Sciatic nerve (tissue), 2 donors: ENCODE measurements at regions not wholly inside any gene's neighbourhood (a gene's known extent, or its start where the extent isn't known, plus 50 kb on each side); places are given as distances from the start of the nearest gene placed in this dataset.
A peak's percentile ranks its signal among the peaks of the same experiment; 100 is the strongest.
"Not testable (repeated sequence)": the region's sequence is repeated elsewhere in the genome, so short reads cannot be mapped to it uniquely, and the experiment has no call there.

Experiments used
- ATAC-seq: fragments of 200-7000 bp; cut with Tn5 transposase; one replicate; pipeline ENCODE4 v1.9.1; 2020; ENCODE audit warnings: mild to moderate bottlenecking, moderate library complexity
- DNase-seq: peaks from one replicate; pipeline ENCODE4 v3.0.0-alpha.2; 2020; ENCODE audit warnings: low spot score
- intact Hi-C: fragments of 100-400 bp; cut with DNase I; formaldehyde crosslinking; loops from one replicate; pipeline ENCODE4 v1.14.2; 2022
- donor health status: DM: no; HTN: no; CAD: no.
- donor health status: DM: no; HTN: no; CAD: no.

DNA sequence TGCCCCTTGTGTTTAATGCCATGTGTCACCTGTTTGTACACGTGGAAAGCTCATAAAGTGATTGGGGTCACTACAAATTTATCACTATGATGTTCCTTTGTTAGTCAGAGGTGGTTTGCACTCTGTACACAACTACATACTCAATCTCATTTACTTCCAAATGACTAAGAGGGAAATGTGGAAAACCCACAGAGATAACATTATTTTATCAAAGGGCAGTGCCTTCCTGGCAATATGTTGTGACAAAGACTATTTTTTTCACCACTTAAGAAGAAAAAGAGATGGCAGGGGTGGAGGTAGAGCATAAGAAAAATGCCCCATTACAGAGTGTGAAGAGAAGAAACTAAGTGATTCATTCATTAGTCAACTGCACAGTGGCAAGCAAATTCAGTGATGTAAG lies 1064.1 kb upstream of the FLRT2 start:
- ATAC-seq (no peak), DNase-seq (no peak)
- intact Hi-C loops = no loop called here

DNA sequence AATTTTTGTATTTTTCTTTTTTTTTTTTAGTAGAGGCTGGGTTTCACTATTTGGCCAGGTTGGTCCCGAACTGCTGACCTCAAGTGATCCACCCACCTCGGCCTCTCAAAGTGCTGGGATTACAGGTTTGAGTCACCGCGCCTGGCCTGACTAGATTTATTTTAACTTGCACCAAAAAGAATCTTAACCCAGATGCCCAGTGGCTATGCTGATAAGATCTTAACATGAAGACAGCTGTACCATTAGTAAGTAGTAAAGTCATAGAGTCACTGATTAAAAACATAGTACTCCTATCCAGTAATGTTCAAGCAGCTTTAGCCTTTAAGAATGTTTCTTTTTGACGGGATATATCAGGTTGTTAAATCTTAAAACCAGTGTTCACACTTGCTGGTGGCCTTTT lies 1061.8 kb upstream of the FLRT2 start:
- DNase-seq = no peak
- intact Hi-C loops = no loop called here
- ATAC-seq = no peak

DNA sequence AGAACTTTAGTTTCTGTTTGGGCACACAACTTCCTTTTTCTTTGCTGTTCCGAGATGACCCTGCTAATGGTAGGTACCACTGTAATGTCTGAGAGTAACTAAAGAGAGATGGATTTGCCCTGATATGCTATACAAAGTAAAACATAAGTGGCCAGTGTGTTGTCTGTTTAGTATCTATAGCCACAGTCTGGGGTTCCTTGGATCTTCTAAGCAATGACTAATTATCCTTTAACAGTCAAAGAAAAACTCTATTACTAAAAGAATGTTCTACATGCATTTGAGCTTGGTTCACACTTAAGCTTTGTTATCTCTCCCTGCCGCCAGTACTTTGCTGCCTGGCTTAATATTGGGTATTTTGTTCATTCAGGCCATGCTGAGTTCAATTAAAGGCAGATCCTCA lies 1051.9 kb upstream of the FLRT2 start:
- DNase-seq (no peak), ATAC-seq (no peak)
- intact Hi-C loops = no loop called here

- DNase-seq = no peak
- ATAC-seq = no peak
- intact Hi-C loops = no loop called here
Measured at GRCh38 chr14:84482256-84483071, 1047.5 kb upstream of the FLRT2 start.

DNA sequence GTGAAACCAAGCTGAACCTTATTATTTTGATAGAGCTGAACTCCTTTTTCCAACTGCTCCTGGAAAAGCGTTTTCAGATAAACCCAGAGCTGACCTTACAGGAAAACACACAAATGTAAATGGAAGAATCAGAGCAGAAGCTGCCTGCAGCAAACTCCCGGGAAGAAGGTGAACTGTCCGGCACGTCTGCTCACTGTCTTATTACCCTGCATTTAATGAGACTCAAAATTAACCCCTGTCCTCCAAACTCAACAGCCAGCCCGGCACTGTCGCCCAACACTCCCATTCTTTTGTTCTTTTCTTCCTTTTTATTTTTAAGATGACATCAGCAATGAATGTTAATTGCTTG lies 1046.9 kb upstream of the FLRT2 start:
- ATAC-seq = peak; percentile 39
- intact Hi-C loops = no loop called here
- DNase-seq = no peak

- DNase-seq, ATAC-seq, intact Hi-C loops: not testable (repeated sequence)
Measured at GRCh38 chr14:84484243-84484642, 1045.7 kb upstream of the FLRT2 start.

DNA sequence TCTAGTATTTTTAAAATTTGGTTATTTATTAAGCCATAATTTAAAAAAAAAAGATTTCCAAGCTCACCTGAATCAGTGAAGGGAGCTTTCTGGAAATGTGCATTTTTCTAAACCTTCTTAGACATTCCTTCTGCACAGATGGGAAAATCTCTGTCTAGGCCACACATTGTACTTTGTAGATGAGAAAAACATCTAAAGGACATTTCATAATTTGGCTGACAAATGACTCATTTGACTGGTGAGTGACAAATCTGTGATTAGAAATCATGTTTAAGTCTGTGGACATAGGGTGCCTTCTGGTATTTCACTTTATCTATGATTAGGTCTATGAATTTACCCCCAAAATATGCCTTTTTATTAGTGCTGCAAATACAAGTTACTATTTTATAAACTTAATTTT lies 1044.9 kb upstream of the FLRT2 start:
- intact Hi-C loops = no loop called here
- DNase-seq (no peak), ATAC-seq (no peak)

GRCh38 chr14:84490081-84490480 lies 1039.9 kb upstream of the FLRT2 start:
- ATAC-seq = no peak
- no peak for DNase-seq
- intact Hi-C loops = no loop called here

- intact Hi-C loops = no loop called here
- no peak for DNase-seq
- no peak for ATAC-seq
Measured at GRCh38 chr14:84492685-84493084, 1037.3 kb upstream of the FLRT2 start.

- no peak for ATAC-seq
- intact Hi-C loops = no loop called here
- DNase-seq = no peak
Measured at GRCh38 chr14:84493779-84494178, 1036.2 kb upstream of the FLRT2 start.

DNA sequence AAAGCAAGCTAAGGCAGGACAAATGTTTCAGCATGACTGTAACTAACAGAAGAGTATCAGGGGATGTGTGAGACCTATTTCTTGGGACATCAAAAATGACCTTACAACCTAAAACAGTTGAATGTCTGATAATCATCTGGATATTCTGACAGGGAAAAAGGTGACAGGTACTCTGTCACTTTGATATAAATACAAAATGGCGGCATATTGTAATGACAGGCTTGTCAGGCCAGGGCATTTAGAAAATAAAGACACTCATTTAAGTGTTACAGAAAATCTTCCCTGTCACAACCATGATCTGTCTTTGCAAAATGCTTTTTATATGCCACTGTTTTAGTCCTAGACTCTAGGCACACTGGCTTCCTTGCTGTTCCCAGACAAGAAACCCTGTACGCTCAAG lies 1033.3 kb upstream of the FLRT2 start:
- DNase-seq = no peak
- intact Hi-C loops = no loop called here
- no peak for ATAC-seq

DNA sequence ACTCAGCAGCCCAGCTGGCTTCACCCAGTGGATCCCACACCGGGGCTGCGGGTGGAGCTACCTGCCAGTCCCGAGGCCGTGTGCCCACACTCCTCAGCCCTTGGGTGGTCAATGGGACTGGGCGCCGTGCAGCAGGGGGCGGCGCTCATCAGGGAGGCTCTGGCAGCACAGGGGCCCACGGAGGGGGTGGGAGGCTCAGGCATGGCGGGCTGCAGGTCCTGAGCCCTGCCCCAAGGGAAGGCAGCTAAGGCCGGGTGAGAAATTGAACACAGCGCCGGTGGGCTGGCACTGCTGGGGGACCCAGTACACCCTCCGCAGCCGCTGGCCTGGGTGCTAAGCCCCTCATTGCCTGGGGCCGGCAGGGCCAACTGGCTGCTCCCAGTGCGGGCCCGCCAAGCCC lies 1017.1 kb upstream of the FLRT2 start:
- intact Hi-C loops, ATAC-seq, DNase-seq: not testable (repeated sequence)

DNA sequence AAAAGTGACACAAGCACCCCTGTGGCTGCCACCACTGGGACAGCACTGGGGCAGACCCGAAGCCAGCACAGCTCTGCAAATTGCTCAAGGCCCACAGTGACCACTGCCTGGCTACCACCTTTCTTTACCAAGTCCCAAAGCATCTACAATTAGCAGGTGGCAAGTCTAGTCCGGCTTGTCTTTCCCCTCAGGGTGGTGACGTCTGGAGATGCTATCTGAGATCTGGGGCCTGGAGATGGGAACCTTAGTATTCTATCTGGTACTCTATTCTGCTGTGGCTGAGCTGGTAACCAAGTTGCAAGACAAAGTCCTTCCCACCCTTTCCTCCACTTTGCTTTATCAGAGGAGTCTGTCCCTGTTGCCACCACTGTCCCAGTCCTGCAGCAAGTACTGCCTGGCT lies 1010.1 kb upstream of the FLRT2 start:
- DNase-seq (no peak), ATAC-seq (no peak)
- intact Hi-C loops = no loop called here

GRCh38 chr14:84520711-84521338 lies 1009.1 kb upstream of the FLRT2 start:
- ATAC-seq (no peak), DNase-seq (no peak)
- intact Hi-C loops = no loop called here

DNA sequence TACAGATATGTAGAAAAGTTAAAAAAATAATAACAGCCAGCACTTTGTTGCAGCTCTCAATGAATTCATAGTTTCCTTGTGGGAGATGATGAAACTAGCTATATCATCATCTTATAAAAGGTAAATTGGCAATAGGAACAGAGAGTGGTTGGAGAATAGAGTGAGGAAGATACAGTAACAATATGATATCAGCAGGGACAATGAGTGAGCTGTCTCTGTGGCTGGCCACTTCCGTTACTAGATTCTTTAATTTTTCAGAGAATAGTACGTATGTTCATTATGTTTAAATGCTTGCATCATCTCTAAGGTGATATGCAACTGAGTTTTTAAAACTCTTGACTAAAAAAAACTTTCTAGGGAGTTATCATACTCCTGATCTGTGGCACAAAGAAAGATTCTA lies 1006.2 kb upstream of the FLRT2 start:
- no peak for DNase-seq
- ATAC-seq = no peak
- intact Hi-C loops = no loop called here

GRCh38 chr14:84527706-84528105 lies 1002.2 kb upstream of the FLRT2 start:
- no peak for ATAC-seq
- no peak for DNase-seq

DNA sequence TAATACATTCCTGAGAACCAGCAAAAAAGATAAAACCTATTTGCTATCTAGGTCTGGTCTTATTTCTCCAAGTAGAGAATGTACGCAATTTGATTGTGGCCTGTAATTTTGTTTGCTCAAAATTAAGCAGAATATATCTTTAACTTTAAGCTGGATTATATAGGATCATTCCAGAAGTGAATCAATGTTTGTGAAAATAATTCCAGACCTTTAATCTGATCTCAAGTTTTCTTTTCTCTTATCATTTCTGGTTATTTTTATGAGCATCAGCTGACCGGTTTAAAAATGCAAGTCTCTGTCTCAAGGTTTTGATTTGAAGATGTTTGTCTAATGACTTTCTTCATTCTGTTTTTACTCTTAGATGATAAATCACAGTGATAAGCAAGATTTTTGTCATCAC lies 997.9 kb upstream of the FLRT2 start:
- ATAC-seq (no peak), DNase-seq (no peak)
- intact Hi-C loops = no loop called here

More at GRCh38 chr14:84527706-84528105, 1002.2 kb upstream of the FLRT2 start:
- intact Hi-C loops = no loop called here

GRCh38 chr14:84533181-84533725 lies 996.7 kb upstream of the FLRT2 start:
- DNase-seq = no peak
- no peak for ATAC-seq
- intact Hi-C loops = no loop called here

DNA sequence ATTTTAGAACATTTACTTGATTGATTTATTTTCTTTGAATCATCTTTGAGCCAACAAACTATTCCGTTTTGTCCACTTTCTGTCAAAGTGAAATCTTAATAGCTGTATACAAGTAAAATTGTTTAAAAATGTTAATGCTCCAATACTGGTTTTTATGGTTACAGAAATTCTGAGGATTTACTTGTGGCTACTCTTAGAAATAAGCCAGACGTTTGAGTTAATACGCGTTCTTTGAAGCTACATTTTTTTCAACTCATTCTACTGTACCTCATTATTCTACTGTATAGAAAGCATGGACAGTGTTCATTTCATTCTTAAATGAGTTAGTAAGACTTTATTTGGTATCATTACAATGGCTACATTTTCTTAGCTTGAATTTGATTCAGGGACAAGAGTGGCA lies 996.2 kb upstream of the FLRT2 start:
- DNase-seq (no peak), ATAC-seq (no peak)
- intact Hi-C loops = no loop called here

DNA sequence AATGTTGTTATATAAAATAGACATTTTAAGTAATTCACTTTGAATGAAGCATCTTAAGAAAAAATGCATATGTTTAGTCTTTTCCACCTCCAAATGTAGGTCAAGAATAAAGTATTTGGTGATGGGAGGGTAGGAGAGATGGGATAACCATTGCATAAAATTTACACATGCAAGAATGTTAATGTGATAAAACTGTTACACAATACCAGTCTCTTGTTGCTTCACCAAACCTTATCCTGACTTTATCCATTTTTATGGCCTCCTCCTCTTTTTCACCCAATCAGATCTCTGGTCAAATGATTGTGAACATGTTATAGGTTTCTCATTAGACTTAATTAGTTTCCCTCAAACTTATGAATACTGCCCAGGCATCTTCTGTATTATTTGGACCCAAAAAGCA lies 994.5 kb upstream of the FLRT2 start:
- no peak for ATAC-seq
- no peak for DNase-seq
- intact Hi-C loops = no loop called here

DNA sequence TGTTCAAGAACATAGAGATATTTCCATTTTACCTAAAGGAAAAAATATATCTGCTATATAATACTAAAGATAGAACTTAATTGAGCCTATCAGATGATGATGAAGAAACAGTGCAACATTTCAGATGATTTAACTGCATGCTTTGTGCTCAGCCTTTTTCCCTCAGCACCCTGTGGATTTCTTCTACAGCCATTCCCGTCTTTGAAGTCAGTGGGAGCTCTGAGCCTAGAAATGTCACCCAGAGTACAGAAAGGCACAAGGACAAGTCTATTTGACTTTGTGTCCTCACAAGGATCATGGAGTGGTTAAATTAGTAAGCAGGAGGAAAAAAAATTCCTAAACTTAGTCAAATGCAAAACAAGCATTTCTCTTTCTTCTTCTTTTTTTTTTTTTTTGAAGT lies 994.0 kb upstream of the FLRT2 start:
- ATAC-seq = no peak
- intact Hi-C loops = no loop called here
- DNase-seq = no peak
